ENCODE measurements at regions not wholly inside any gene's neighbourhood (a gene's known extent, or its start where the extent isn't known, plus 50 kb on each side); places are given as distances from the start of the nearest gene placed in this dataset.

GRCh38 chr4:156515295-156515694, 456.3 kb downstream of the PDGFC start:
- no peak for TF ChIP-seq POLR2A (IDR thresholded peaks at IDR 0.05)
- TF ChIP-seq CTCF (IDR thresholded peaks at IDR 0.05), result no peak
- no peak for TF ChIP-seq POLR2AphosphoS5 (IDR thresholded peaks at IDR 0.05; ENCODE audit: insufficient read depth in 1 of 2, low read depth in 1 of 2)
